Thyroid gland (tissue), 4 donors: ENCODE measurements at regions not wholly inside any gene's neighbourhood (a gene's known extent, or its start where the extent isn't known, plus 50 kb on each side); places are given as distances from the start of the nearest gene placed in this dataset.

Experiments
- DNase-seq, 2 donors: peaks; one replicate each; pipeline ENCODE4 v3.0.0-alpha.2; 2019
- H3K27ac ChIP-seq, 3 donors: fragments of 200-600 bp; sonication (generic); 1 replicate in 2 of 3; 2 replicates in 1 of 3; pipeline ENCODE4 v1.5.1; 2016 to 2019; ENCODE audit warnings: mild to moderate bottlenecking in 1 of 3, moderate library complexity in 1 of 3
- H3K27me3 ChIP-seq: fragments of 200-600 bp; sonication (generic); one replicate; pipeline ENCODE4 v1.5.1; 2019
- H3K36me3 ChIP-seq, 2 donors: fragments of 200-600 bp; sonication (generic); one replicate each; pipeline ENCODE4 v1.5.1; 2016 to 2019
- H3K4me1 ChIP-seq, 2 donors: fragments of 200-600 bp; sonication (generic); one replicate each; pipeline ENCODE4 v1.5.1; 2017 to 2019
- H3K4me3 ChIP-seq, 3 donors: fragments of 200-600 bp; sonication (generic); replicated peaks in 1 of 3; 1 replicate in 2 of 3; 2 replicates in 1 of 3; pipeline ENCODE4 v1.5.1; 2016; ENCODE audit warnings: mild to moderate bottlenecking in 1 of 3
- H3K9me3 ChIP-seq: fragments of 200-600 bp; sonication (generic); one replicate; pipeline ENCODE4 v1.5.1; 2017
- CTCF ChIP-seq, 6 experiments: fragments of 200-600 bp in 3 of 6; fragments of 450-650 bp in 3 of 6; sonication (generic) in 3 of 6; IDR thresholded peaks; one replicate each; pipeline ENCODE4 v1.5.1; 2016 to 2019; ENCODE audit warnings: antibody characterized with exemption in 6 of 6, mild to moderate bottlenecking in 2 of 6, inconsistent platforms in 1 of 6, moderate library complexity in 1 of 6
- POLR2A ChIP-seq, 2 donors: fragments of 450-650 bp; IDR thresholded peaks; one replicate each; pipeline ENCODE4 v1.6.1; 2017; ENCODE audit warnings: antibody characterized with exemption in 2 of 2, mild to moderate bottlenecking in 2 of 2, moderate library complexity in 1 of 2
- WGBS, 2 donors: methylation state at CpG; one replicate each; pipeline ENCODE4 v1.1.5; 2017; 5-methylcytosine and 5-hydroxymethylcytosine counted together
- intact Hi-C: fragments of 100-400 bp; cut with DNase I; formaldehyde crosslinking; loops from one replicate; pipeline ENCODE4 v1.15.1; 2023

- Histone ChIP-seq H3K9me3 (no peaks in the 10 kb centered on the region), H3K27ac (no peak overlapping the region), H3K27me3 (no peaks in the 10 kb centered on the region), H3K4me3 (no peak overlapping the region), H3K4me1 (no peaks in the 10 kb centered on the region), H3K36me3 (no peaks in the 10 kb centered on the region)
- WGBS, 2 donors: 91 to 92% methylated on average over 2 of the region's 2 CpGs
- intact Hi-C loops: no loop called here
- TF ChIP-seq CTCF (IDR thresholded peaks at IDR 0.05) (no peak), POLR2A (IDR thresholded peaks at IDR 0.05) (no peak)
- DNase-seq: no peak
Observed at GRCh38 chr2:151171186-151171585, 90.5 kb downstream of the RBM43 start.

GRCh38 chr2:151166410-151166809 lies 95.3 kb downstream of the RBM43 start:
- intact Hi-C loops: no loop called here
- TF ChIP-seq CTCF (IDR thresholded peaks at IDR 0.05) (no peak), POLR2A (IDR thresholded peaks at IDR 0.05) (no peak)
- H3K36me3 ChIP-seq: no peaks in the 10 kb centered on the region
- no peak overlapping the region for H3K4me3 ChIP-seq
- 78 to 82% methylated on average over 5 of the region's 5 CpGs for WGBS, 2 donors
- no peaks in the 10 kb centered on the region for H3K27me3 ChIP-seq
- no peaks in the 10 kb centered on the region for H3K9me3 ChIP-seq
- no peak for DNase-seq
- no peak overlapping the region for H3K27ac ChIP-seq
- no peaks in the 10 kb centered on the region for H3K4me1 ChIP-seq

- Histone ChIP-seq H3K27me3 (no peaks in the 10 kb centered on the region), H3K9me3 (no peaks in the 10 kb centered on the region), H3K36me3 (no peaks in the 10 kb centered on the region), H3K27ac (no peak overlapping the region), H3K4me1 (no peaks in the 10 kb centered on the region), H3K4me3 (no peak overlapping the region)
- WGBS, 2 donors: 81 to 83% methylated on average over 5 of the region's 5 CpGs
- intact Hi-C loops: no loop called here
- no peak for DNase-seq
- no peak for TF ChIP-seq POLR2A (IDR thresholded peaks at IDR 0.05)
- TF ChIP-seq CTCF (IDR thresholded peaks at IDR 0.05): no peak
Observed at GRCh38 chr2:151165105-151165684, 96.5 kb downstream of the RBM43 start.

- TF ChIP-seq CTCF (IDR thresholded peaks at IDR 0.05): no peak
- TF ChIP-seq POLR2A (IDR thresholded peaks at IDR 0.05): no peak
- intact Hi-C loops: no loop called here
- H3K27me3 ChIP-seq: no peaks in the 10 kb centered on the region
- H3K36me3 ChIP-seq: no peaks in the 10 kb centered on the region
- 78 to 79% methylated on average over 4 of the region's 4 CpGs for WGBS, 2 donors
- H3K4me1 ChIP-seq: no peaks in the 10 kb centered on the region
- no peak for DNase-seq
- no peak overlapping the region for H3K27ac ChIP-seq
- H3K9me3 ChIP-seq: no peaks in the 10 kb centered on the region
- no peak overlapping the region for H3K4me3 ChIP-seq
Observed at GRCh38 chr2:151161821-151162551, 99.7 kb downstream of the RBM43 start.

GRCh38 chr2:151159109-151159662 lies 102.5 kb downstream of the RBM43 start:
- Histone ChIP-seq H3K9me3 (no peaks in the 10 kb centered on the region), H3K4me1 (no peaks in the 10 kb centered on the region), H3K36me3 (no peaks in the 10 kb centered on the region), H3K4me3 (no peak overlapping the region), H3K27ac (no peak overlapping the region), H3K27me3 (no peaks in the 10 kb centered on the region)
- TF ChIP-seq CTCF (IDR thresholded peaks at IDR 0.05) (no peak), POLR2A (IDR thresholded peaks at IDR 0.05) (no peak)
- no peak for DNase-seq
- 47 to 51% methylated on average over 2 of the region's 2 CpGs for WGBS, 2 donors
- intact Hi-C loops: no loop called here
